HG03457 (cell line): ENCODE measurements at regions not wholly inside any gene's neighbourhood (a gene's known extent, or its start where the extent isn't known, plus 50 kb on each side); places are given as distances from the start of the nearest gene placed in this dataset.

Source experiments
- ATAC-seq: cut with Tn5 transposase; IDR thresholded peaks from one replicate; pipeline ENCODE4 v1.9.1; 2021; ENCODE audit warnings: moderate number of reproducible peaks; ENCODE audit not compliant: unreplicated experiment

DNA sequence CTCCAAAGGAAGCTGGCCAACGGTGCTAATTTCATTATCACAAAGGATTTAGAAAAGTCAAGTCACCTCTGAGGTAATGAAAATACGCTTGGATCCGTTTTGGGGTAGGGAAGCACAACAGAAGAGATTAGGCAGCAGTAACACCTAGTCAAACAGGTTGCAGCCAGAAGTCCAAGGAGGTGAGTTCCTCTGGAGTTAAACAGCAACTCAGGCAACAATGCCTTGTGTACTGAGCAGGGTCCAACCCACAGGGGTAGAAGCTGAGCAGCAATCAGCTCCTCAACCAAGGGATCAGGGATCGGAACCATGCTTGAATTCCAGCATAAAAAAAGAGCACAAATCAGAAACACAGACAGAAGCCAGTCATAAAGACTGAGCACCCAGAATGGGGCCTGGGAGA lies 88.1 kb upstream of the SPRED1 start:
- no peak for ATAC-seq

DNA sequence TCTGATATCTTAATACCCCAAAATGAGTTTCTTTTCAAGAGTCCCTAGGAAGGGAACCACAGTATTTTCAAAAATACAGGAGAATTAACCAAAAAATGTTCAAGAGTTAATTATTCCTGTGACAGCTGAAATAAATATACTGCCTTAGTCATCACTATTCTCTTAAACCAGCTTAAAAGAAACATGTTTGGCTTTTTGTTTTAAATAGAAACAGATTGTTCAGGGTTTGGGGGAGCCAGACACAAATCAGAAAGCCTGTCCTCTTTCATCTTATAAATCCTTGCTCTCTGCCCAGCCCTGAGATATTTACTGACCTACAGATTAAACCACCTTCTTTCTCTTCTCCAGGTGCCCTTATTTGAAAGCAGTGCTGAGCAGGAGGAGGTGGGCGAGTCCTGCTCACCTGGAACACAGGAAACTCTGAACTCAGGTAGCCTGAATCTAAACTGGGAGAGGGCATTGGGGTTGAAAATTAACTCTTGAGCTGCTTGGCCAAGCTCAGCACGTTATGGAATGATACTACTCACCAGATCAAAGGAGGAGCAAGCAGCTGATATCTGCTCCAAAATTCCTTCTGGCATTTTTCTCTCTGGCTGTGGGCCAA lies 84.1 kb upstream of the SPRED1 start:
- ATAC-seq = no peak

DNA sequence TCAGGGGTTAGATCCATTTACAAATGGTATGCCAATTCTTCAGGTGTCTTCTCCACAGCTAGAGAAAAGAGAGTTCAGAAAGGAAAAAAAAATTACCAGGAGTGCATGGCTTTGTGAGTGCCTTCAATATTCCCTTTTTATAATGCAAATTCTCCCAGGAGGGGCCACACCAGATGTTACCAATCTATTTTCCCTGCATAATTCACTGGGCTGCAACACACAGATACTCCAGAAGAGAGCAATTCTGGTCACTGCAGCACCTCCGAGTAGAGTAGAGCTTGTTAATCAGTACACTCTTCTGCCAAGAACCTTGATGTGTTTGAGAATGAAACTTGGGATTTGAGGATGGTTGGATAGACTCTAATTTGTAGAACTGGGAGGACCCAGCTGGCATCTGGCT lies 80.7 kb upstream of the SPRED1 start:
- no peak for ATAC-seq

DNA sequence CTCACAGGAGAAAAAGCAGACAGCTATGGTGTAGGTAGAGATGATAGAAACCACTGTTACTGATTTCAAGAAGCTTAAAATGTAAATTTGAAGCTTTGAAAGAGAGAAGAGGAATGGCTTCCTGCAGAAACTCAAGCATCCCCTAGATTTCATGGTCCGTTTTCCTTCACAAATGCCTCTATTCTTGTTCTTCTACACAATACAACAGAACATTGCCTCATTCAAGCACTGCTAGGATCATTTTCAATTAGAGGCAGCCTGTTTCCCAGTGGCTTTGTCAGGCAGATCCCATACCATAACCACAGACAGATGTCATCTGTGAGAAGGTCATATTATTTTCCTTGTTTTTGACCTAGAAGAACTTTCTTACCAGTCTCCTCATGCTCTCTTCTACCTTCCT lies 77.9 kb upstream of the SPRED1 start:
- no peak for ATAC-seq

DNA sequence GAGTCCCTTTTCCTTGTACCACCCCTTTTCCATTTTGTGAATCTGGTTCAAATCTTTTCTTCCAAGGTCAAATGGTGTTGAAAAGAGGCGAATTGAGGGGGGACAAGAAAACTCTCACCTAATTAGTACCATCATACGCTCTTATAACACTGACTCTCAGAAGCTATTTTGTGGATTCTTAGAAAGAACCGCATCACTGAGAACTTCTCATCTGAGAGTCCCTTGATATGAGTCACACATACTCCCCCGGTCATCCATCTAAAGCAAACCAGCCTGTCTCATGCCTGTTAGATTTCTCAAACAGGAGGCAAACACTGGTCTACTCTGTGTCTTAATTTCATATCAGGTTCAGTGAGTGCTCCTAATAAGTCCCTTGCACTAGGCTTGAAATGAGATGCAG lies 76.5 kb upstream of the SPRED1 start:
- no peak for ATAC-seq

DNA sequence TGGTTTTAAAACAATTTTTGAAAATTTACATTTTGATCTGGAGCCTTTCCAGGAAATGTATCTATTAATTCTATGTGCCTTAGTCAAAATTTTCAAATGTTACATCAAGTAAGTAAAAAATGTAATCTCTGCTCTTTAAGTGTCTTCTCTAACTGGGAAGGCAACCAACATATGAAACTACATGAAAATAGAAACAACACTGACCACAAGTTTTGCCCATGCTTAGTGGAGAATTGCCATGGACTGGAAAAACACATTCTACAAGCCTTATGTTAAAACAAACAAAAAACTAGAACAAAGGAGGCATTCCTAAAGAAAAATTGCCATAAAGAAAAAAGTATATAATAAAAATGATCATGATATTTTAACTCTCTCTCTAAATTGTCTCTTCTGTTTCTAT lies 75.9 kb upstream of the SPRED1 start:
- ATAC-seq = no peak

DNA sequence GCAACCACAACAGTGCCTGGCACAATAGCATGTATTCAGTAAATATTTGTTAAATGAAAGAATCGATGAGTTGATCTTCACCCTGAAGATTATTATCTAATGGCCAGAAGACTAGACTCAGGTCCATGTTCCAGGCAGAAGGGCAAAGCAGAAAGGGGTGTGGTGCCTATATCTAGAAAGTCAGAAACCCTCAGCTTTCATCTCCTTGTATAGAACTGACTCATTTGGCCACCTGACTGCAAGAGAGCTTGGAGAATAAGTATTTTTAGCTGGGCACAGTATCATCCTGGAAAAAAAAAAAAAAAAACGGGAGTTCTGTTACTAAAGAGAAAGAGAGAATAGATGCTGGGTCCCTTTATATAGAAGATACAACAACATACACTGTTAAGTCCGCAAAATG lies 69.7 kb upstream of the SPRED1 start:
- no peak for ATAC-seq

DNA sequence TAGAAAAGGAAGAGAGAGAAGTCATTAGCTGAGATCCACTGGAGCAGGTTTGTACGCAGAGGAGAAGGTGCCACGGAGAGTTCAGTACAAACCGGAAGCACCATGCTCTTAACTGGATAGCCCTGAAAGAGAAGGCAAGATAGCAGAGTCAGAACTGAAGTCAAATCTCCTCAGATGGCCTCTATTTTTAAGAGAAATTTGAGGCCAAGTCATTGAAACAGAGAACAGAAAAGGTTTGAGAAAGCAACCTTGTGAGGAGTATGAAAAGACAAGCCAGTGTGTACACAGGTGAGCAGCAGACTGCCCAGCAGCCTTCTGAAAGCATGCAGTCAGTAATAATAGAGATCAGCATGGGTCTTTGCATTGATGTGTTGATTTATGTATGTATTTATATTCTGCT lies 66.1 kb upstream of the SPRED1 start:
- ATAC-seq = no peak

DNA sequence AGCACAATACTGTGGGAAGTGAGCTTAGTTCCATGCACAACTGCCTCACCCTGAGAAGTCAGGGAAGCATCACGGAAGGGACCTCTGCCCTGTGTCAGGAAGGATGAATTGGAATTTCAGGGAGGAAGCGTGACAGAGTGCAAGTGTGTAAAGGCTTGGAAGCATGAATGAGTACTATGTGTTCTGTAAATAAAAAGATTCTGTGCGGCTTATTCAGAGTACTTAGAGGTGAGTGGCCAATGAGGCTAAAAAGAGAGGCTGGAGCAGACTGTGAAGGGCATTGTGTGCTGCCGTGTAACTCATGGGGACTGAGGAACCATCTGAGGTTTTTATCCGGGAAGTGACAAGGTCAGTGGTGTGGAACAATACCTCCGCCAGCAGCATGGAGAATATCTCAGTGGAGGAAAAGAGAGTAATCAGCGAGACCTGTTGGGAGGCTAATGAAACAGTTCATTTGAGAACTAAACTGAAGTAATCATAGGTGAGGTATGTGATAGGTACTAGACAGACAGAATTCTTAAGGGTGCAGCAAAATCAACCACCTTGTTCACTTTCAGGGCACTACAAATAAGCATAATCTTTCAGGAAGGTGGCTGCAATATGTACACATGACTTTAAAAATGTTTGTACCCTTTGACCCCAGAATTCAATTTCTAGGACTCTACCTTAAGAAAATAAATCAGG lies 64.9 kb upstream of the SPRED1 start:
- ATAC-seq = no peak

DNA sequence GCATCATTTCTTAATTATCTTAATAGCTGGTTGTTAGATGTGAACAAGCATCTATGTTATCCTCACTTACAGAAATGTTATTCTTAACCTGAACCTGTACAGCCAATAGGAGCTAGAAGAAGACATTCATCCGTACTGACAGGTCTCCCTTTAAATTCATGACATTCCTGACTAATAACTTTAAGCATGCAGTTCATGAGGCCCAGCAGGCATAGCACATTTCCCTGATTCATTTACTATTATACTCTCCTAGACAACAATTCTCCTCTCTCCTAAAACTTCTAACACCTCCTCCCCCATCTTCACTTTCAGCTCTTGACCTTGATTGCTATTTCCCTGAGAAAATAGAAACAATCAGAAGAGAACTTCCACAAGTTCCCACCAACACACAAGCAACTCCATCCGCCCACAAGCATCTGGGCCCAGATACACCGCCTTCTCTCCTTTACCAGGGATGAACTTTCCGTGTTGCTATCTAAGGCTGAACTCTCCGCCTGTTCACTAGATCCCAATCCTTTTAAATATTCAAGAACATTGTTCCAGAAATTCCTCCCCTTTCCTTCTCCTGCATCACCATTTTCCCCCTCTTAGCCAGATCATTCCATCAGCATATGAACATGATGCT lies 62.9 kb upstream of the SPRED1 start:
- no peak for ATAC-seq

DNA sequence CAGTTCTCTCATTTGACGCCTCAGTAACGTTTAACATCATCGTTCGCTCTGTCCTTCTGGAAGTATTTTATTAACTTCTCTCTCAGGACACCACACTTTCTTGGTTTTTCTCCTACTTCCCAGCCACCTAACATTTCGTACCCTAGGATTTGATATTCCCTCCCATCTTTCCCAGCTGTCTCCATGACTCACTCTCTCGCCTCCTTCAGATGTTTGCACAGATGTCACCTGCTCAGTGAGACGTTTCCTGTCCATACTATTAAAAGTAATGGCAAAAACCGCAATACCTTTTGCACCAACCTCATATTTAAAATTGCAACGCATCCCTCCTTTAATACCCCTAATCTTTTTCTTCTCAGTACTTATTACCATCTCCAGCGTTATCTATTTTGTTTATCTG lies 62.1 kb upstream of the SPRED1 start:
- ATAC-seq = no peak

DNA sequence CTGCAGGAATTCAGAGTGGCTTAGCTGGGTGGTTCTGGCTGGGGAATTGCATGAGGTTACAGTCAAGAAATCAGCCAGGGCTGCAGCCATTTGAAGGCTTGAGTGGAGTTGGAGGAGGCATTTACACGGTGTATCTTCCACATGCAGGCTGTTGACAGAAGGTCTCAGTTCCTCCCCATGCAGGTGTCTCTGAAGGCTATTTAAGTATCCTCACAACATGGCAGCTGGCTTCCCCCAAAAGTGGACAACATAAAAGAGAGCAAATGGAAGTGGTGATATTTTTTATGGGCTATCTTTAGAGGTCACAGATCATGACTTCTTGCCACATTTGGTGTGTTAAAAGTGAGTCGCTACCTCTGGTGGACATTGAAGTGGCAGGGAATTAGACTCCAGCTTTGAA lies 60.1 kb upstream of the SPRED1 start:
- ATAC-seq = no peak

DNA sequence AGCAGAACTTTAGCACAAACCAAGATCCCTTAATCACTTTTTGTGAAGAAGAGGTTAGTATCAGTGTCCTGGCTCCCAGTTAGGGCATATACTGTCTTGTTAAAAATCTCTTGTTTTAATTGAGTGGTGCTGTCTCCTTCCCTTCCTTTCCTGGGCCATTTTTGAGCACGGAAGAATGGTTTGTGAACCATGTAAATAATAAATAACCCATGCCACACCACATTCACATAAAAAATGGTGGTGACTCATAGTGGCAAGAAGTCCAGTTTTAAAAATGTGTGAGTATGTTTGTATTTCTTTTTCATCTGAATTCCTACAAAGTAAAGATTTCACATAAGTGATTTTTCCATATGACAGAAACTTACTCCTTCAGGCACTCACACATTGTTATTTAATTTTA lies 59.1 kb upstream of the SPRED1 start:
- no peak for ATAC-seq

DNA sequence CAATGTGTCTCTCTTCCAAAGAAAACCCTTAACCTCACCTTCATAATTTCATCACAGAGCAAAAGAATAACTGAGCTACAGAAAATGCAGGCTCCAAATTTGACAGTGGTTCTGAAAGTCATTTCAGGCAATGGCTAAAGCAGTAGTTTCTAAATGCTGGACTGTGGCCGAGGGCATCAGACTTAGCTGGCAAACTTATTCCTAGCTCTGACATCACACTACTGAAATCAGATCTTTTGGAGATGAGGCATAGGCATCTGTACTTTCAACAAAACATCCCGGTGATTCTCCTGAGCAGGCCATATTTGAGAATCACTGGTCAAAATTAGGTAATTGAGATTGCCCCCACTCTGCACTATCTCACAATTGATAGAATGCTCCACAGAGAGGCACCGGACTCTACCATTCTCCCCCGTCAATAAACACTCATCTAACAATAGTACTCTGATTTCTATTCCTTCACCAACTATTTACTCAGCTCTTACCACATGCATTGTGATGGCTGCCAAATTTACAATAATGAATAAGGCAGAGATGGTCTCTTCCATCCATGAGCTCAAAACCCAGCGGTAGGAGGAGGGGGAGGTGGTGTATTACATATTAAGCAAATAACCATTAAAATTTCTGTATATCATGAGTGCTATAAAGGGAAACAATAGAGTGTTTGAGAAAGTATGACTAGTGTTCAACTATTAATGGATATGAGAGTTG lies 57.3 kb upstream of the SPRED1 start:
- ATAC-seq = no peak

DNA sequence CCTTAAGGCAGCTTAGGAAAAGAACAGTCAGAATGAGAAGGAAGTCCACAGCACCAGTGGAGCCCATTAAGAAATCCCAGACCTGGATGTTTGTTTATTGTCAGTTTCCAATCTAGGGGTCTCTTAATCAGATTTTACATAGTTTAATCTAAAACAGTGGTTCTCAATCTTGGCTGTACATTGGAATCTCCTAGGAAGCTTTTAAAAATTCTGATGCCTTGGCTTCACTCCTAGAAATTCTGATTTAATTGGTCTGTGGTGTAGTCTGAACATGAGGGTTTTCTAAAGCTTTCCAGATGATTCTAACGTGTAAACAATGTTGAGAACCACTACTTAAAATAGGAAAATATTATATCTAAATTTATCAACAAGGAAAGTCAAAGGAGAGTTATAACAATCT lies 56.6 kb upstream of the SPRED1 start:
- ATAC-seq = no peak

DNA sequence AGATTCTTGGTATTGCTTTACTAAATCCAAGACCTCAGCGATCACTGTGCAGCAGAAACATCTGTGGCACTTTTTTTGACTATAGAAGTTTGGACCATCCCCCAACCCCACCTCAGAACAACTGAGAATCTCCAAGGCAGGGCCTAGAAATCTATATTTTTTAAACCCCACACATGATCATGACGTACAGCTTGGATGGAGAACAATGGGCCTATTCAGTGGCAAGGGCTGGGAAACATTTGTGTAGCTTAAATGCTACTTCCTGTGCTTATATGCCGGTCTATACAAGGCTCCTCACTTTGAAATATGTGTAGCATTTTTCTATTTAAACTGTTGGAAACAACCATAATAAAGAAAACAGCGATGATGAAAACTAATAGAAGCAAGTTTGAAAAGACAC lies 55.1 kb upstream of the SPRED1 start:
- no peak for ATAC-seq

DNA sequence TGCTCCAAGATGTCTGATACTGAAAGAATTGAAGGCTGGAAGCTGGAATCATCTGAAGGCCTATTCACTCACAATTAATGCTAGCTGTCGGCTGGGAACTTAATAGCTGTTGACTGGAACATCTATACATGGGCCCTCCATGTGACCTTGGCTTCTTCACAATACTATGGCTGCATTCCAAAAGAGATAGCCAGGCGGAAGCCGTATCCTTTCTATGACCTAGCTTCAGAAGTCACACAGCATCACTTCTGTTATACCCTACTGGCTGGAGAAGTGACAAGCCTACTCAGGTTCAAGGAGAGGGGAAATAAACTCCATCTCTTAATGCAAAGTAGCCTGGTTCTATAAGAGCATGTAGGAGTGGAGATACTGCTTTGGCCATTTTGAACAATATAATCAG lies 50.9 kb upstream of the SPRED1 start:
- no peak for ATAC-seq

DNA sequence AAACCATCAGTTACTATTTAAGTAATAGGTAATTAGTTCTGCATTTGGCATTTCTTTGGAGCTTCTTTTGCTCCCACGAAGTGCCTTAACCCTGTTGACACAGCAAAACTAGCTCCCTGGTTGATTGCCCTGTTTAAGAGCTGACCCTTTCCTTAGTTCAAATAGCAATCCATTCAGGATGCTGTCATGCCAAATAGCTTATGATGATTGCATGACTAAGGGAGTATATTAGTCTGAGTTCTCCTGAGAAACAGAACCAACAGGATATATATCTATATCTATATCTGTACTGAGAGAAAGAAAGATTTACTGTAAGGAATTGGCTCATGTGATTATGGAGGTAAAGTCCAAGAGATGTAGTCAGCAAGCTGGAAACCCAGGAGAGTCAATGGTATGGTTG lies 50.3 kb upstream of the SPRED1 start:
- ATAC-seq = no peak
